ENCODE measurements at regions not wholly inside any gene's neighbourhood (a gene's known extent, or its start where the extent isn't known, plus 50 kb on each side); places are given as distances from the start of the nearest gene placed in this dataset.

DNA sequence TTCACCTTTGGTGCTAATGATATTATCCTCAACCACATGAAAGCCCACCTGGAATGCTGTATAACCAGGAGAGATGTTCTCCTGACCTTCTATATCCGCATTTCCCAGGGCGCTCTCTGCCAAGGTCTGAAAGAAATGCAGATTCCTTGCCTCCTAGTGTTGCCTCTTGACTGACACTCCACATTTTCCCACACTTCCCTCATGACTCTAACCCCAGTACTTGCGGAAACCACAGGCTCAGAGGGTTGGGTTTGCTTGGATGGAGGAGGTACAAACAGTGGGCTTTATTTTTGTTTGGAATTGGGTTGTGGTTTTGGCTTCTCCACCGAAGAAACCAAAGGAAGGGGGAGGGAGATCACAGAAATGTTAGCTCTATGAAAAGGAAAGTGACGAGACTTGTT, 222.9 kb upstream of the CELF2 start:
- H3K27ac ChIP-seq, result no peak overlapping the region

DNA sequence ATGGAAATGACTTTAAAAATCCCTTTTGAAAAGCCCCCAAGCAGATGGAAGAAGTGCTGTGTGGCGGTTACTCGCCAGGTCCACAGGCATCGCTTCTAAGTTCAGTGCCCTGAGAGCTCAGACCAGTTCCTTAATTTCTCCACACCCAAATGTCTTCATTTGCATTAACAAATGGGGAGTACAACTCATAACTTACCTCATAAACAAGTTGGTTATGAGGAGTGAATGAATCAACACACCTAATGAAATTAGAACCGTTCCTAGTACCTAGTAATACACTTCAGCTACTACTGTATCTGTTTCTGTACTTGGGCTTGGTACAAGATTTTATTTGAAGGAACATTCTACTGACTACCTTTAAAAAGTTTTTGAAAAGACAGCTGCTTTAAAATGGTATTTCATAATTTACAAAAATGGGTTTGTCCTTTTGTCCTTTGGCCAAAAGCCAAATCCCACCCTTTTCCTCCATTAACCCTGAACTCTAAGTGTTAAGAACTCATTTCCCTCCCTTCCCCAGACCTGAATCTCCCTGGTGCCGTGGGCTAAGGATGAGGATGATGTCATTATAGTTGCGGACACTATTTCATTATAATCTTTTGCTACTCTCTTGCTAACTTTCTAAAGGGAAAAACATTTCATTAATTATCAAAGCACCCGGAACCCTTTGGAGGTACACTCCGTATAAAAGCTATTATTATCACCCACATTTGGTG, 221.5 kb upstream of the CELF2 start:
- WGBS (ENCODE audit: missing lambda C conversion rate), result 41% methylated on average over 8 of the region's 8 CpGs
- H3K4me1 ChIP-seq, result no peaks in the 10 kb centered on the region
- POLR2A ChIA-PET, result no interaction called here
- no peak for DNase-seq (ENCODE audit: low read depth in 1 of 2, low spot score in 1 of 2)
- H3K27ac ChIP-seq, result no peak overlapping the region
- no peak for FAIRE-seq
- peaks cover 1% of the 10 kb centered on the region; the same call in 1 of the 3 replicates for H3K9me3 ChIP-seq
- CTCF ChIA-PET, result no interaction called here
- H3K4me3 ChIP-seq, result no peak overlapping the region
- no peak for ATAC-seq
- no peak overlapping the region for H3K4me2 ChIP-seq
- TF ChIP-seq, protein P1, sequence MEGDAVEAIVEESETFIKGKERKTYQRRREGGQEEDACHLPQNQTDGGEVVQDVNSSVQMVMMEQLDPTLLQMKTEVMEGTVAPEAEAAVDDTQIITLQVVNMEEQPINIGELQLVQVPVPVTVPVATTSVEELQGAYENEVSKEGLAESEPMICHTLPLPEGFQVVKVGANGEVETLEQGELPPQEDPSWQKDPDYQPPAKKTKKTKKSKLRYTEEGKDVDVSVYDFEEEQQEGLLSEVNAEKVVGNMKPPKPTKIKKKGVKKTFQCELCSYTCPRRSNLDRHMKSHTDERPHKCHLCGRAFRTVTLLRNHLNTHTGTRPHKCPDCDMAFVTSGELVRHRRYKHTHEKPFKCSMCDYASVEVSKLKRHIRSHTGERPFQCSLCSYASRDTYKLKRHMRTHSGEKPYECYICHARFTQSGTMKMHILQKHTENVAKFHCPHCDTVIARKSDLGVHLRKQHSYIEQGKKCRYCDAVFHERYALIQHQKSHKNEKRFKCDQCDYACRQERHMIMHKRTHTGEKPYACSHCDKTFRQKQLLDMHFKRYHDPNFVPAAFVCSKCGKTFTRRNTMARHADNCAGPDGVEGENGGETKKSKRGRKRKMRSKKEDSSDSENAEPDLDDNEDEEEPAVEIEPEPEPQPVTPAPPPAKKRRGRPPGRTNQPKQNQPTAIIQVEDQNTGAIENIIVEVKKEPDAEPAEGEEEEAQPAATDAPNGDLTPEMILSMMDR (IDR thresholded peaks at IDR 0.05), result no peak
- TF ChIP-seq ZSCAN20 (CRISPR knock-in tag; IDR thresholded peaks at IDR 0.05) (no peak), RAD21 (conservative IDR thresholded peaks at IDR 0.05 in 1 of 2, IDR thresholded peaks at IDR 0.05 in 1 of 2) (no peak), RCOR1 (IDR thresholded peaks at IDR 0.05; ENCODE audit: low read depth, low read length) (no peak), CBX8 (IDR thresholded peaks at IDR 0.05) (no peak), NR3C1 (IDR thresholded peaks at IDR 0.05) (no peak), ZC3H11A (IDR thresholded peaks at IDR 0.05) (no peak), MAZ (IDR thresholded peaks at IDR 0.05; ENCODE audit: borderline replicate concordance, low read depth, low read length) (no peak), FOSB (CRISPR knock-in tag; IDR thresholded peaks at IDR 0.05) (no peak), HEYL (CRISPR knock-in tag; IDR thresholded peaks at IDR 0.05) (no peak), EHMT2 (IDR thresholded peaks at IDR 0.05; ENCODE audit: low read depth) (no peak)
- TF ChIP-seq, protein P2, sequence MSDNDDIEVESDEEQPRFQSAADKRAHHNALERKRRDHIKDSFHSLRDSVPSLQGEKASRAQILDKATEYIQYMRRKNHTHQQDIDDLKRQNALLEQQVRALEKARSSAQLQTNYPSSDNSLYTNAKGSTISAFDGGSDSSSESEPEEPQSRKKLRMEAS (IDR thresholded peaks at IDR 0.05), result no peak
- TF ChIP-seq, protein P3, sequence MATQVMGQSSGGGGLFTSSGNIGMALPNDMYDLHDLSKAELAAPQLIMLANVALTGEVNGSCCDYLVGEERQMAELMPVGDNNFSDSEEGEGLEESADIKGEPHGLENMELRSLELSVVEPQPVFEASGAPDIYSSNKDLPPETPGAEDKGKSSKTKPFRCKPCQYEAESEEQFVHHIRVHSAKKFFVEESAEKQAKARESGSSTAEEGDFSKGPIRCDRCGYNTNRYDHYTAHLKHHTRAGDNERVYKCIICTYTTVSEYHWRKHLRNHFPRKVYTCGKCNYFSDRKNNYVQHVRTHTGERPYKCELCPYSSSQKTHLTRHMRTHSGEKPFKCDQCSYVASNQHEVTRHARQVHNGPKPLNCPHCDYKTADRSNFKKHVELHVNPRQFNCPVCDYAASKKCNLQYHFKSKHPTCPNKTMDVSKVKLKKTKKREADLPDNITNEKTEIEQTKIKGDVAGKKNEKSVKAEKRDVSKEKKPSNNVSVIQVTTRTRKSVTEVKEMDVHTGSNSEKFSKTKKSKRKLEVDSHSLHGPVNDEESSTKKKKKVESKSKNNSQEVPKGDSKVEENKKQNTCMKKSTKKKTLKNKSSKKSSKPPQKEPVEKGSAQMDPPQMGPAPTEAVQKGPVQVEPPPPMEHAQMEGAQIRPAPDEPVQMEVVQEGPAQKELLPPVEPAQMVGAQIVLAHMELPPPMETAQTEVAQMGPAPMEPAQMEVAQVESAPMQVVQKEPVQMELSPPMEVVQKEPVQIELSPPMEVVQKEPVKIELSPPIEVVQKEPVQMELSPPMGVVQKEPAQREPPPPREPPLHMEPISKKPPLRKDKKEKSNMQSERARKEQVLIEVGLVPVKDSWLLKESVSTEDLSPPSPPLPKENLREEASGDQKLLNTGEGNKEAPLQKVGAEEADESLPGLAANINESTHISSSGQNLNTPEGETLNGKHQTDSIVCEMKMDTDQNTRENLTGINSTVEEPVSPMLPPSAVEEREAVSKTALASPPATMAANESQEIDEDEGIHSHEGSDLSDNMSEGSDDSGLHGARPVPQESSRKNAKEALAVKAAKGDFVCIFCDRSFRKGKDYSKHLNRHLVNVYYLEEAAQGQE (IDR thresholded peaks at IDR 0.05), result no peak

More for the DNA sequence above, 222.9 kb upstream of the CELF2 start:
- TF ChIP-seq ZNF302 (CRISPR knock-in tag; IDR thresholded peaks at IDR 0.05) (no peak), SREBF2 (IDR thresholded peaks at IDR 0.05) (no peak), TP53 (CRISPR knock-in tag; IDR thresholded peaks at IDR 0.05) (no peak), HOXA7 (CRISPR knock-in tag; IDR thresholded peaks at IDR 0.05) (no peak), HDAC2 (IDR thresholded peaks at IDR 0.05) (no peak), ZC3H11A (IDR thresholded peaks at IDR 0.05) (no peak)
- Histone ChIP-seq H3K9me3 (no peaks in the 10 kb centered on the region; the same call in 2 of the 3 replicates), H3K4me1 (no peaks in the 10 kb centered on the region), H3K4me2 (no peak overlapping the region), H3K4me3 (no peak overlapping the region)
- FAIRE-seq (no peak), DNase-seq (ENCODE audit: low read depth in 1 of 2, low spot score in 1 of 2) (no peak), ATAC-seq (no peak)
- CTCF ChIA-PET, result interaction anchor here (0.6 kb wide), 1 partner anchor 908 kb away, joined by 3 read pairs; no protein-coding TSS in a partner anchor
- WGBS (ENCODE audit: missing lambda C conversion rate), result 46% methylated on average over 5 of the region's 5 CpGs
- POLR2A ChIA-PET, result no interaction called here
